GM12878 (cell line): ENCODE measurements at regions not wholly inside any gene's neighbourhood (a gene's known extent, or its start where the extent isn't known, plus 50 kb on each side); places are given as distances from the start of the nearest gene placed in this dataset.

Experiments used
- ATAC-seq: fragments of 200-7000 bp; cut with Tn5 transposase; 3 replicates; pipeline ENCODE4 v1.9.1; 2020; ENCODE audit warnings: mild to moderate bottlenecking, moderate library complexity
- BruUV-seq: library from RNA; stranded (reverse); fragments of 400-500 nt; replicated peaks from 2 replicates; lab custom pipeline; 2021; lab: Mats Ljungman, UMichigan
- CTCF ChIA-PET: fragments of 300-600 bp; sonication (Branson Sonifier 250); formaldehyde crosslinking; extraction: SDS; loops from one replicate; lab custom pipeline; 2021; ENCODE audit warnings: inconsistent platforms; lab: Yijun Ruan, JAX
- POLR2A ChIA-PET: fragments of 350-600 bp; formaldehyde crosslinking; extraction: SDS; loops from one replicate; lab custom pipeline; 2021; ENCODE audit warnings: inconsistent platforms; lab: Charles Lee
- RAD21 ChIA-PET: fragments of 300-600 bp; sonication (Branson Sonifier 250); formaldehyde crosslinking; loops from one replicate; lab custom pipeline; 2023; ENCODE audit warnings: antibody characterized with exemption; ENCODE audit not compliant: unreplicated experiment; lab: Charles Lee
- SMC1A ChIA-PET: fragments of 300-600 bp; sonication (Branson Sonifier 250); formaldehyde crosslinking; loops from one replicate; lab custom pipeline; 2023; ENCODE audit not compliant: unreplicated experiment, uncharacterized antibody; lab: Charles Lee
- DNase-seq: peaks from one replicate; pipeline ENCODE4 v3.0.0-alpha.2; 2011; ENCODE audit warnings: low read depth, low spot score
- FAIRE-seq: peaks from 3 replicates; lab custom pipeline; 2011; peaks lifted over from hg19 to GRCh38; lab: Jason Lieb, UNC
- H2AFZ ChIP-seq: 2 replicates; pipeline ENCODE4 v1.6.0; 2011; ENCODE audit warnings: low read depth, low read length, control low read depth; ENCODE audit not compliant: control insufficient read depth
- H3K27ac ChIP-seq: 2 replicates; pipeline ENCODE4 v1.5.1; 2011; ENCODE audit warnings: control low read depth; ENCODE audit not compliant: control insufficient read depth, insufficient read depth
- H3K27me3 ChIP-seq, 2 experiments: replicated peaks in 1 of 2; 2 replicates each; pipeline versions ENCODE4 v1.6.0 to v1.6.1; 2011; ENCODE audit warnings: low read length in 1 of 2; ENCODE audit not compliant: control insufficient read depth in 2 of 2, insufficient read depth in 2 of 2
- H3K36me3 ChIP-seq, 2 experiments: 2 replicates each; pipeline ENCODE4 v1.5.1; 2011; ENCODE audit warnings: low read length in 1 of 2; ENCODE audit not compliant: control insufficient read depth in 2 of 2, insufficient read depth in 2 of 2
- H3K4me1 ChIP-seq: 2 replicates; pipeline ENCODE4 v1.6.1; 2011; ENCODE audit warnings: mild to moderate bottlenecking, low read length, moderate library complexity, mixed read lengths; ENCODE audit not compliant: control insufficient read depth, insufficient read depth
- H3K4me2 ChIP-seq: 2 replicates; pipeline ENCODE4 v1.6.0; 2011; ENCODE audit warnings: control low read depth; ENCODE audit not compliant: control insufficient read depth, insufficient read depth
- H3K4me3 ChIP-seq: fragments of 200-600 bp; sonication (generic); 2 replicates; pipeline ENCODE4 v1.5.1; 2016
- H3K79me2 ChIP-seq: 2 replicates; pipeline ENCODE4 v1.6.0; 2011; ENCODE audit warnings: low read length; ENCODE audit not compliant: control insufficient read depth, insufficient read depth
- H3K9ac ChIP-seq: 2 replicates; pipeline ENCODE4 v1.8.0; 2011; ENCODE audit warnings: low read length, control low read depth, mixed read lengths; ENCODE audit not compliant: control insufficient read depth, insufficient read depth
- H3K9me3 ChIP-seq: replicated peaks from 3 replicates; pipeline ENCODE4 v1.5.1; 2011; ENCODE audit warnings: mild to moderate bottlenecking, low read length; ENCODE audit not compliant: control insufficient read depth, insufficient read depth
- H4K20me1 ChIP-seq: 2 replicates; pipeline ENCODE4 v1.6.0; 2011; ENCODE audit not compliant: control insufficient read depth, insufficient read depth
- BCL3 ChIP-seq: IDR thresholded peaks from 2 replicates; pipeline ENCODE4 v1.6.1; 2011; ENCODE audit warnings: borderline replicate concordance, low read depth, mild to moderate bottlenecking, moderate library complexity, low read length; ENCODE audit not compliant: insufficient read depth, poor library complexity, severe bottlenecking
- IKZF2 ChIP-seq, 2 experiments: fragments of 450-650 bp; IDR thresholded peaks; 2 replicates each; pipeline ENCODE4 v1.6.1; 2017; ENCODE audit warnings: mild to moderate bottlenecking in 2 of 2, moderate library complexity in 2 of 2
- NR2C2 ChIP-seq: IDR thresholded peaks from 2 replicates; pipeline ENCODE4 v1.6.1; 2011; ENCODE audit warnings: borderline replicate concordance, low read depth; ENCODE audit not compliant: control insufficient read depth, insufficient read length
- ZBTB4 ChIP-seq: fragments of 450-650 bp; formaldehyde crosslinking; IDR thresholded peaks from 2 replicates; pipeline ENCODE4 v1.4.0; 2022; ENCODE audit warnings: mild to moderate bottlenecking, moderate library complexity
- WGBS: methylation state at CpG from one replicate; pipeline ENCODE4 v1.1.6; 2016; ENCODE audit warnings: low lambda C conversion rate; ENCODE audit not compliant: insufficient replicate concordance, insufficient coverage; ENCODE audit errors: missing lambda C conversion rate; 5-methylcytosine and 5-hydroxymethylcytosine counted together
- in situ Hi-C: fragments of 300-500 bp; cut with MboI; formaldehyde crosslinking; loops from 9 replicates; pipeline ENCODE4 v1.14.3; 2018; ENCODE audit warnings: mixed read lengths
- intact Hi-C: fragments of 100-400 bp; cut with micrococcal nuclease; formaldehyde crosslinking; loops from one replicate; pipeline ENCODE4 v1.14.2; 2022; ENCODE audit not compliant: unreplicated experiment

GRCh38 chr2:111622859-111623258 is 261.1 kb downstream of the ANAPC1 start:
- DNase-seq (no peak), FAIRE-seq (no peak), ATAC-seq (no peak)
- no peaks in the 10 kb centered on the region for H4K20me1 ChIP-seq
- in situ Hi-C loops: no loop called here
- H3K27me3 ChIP-seq: peaks cover 0 to 2% of the 10 kb centered on the region in 2 experiments; a peak in 1 of 4 replicates
- H2AFZ ChIP-seq: no peak overlapping the region
- SMC1A ChIA-PET: no interaction called here
- TF ChIP-seq BCL3: no peak
- TF ChIP-seq NR2C2: no peak
- TF ChIP-seq IKZF2 (IDR thresholded peaks at IDR 0.05): no peak
- no peak for TF ChIP-seq ZBTB4
- H3K9me3 ChIP-seq: no peaks in the 10 kb centered on the region; the same call in 1 of the 3 replicates
- POLR2A ChIA-PET: no interaction called here
- H3K4me1 ChIP-seq: no peaks in the 10 kb centered on the region
- H3K4me3 ChIP-seq: no peak overlapping the region
- H3K9ac ChIP-seq: no peak overlapping the region
- 21% methylated on average over 3 of the region's 3 CpGs for WGBS
- CTCF ChIA-PET: no interaction called here
- BruUV-seq: no TSS peak
- H3K27ac ChIP-seq: no peak overlapping the region
- no peak overlapping the region for H3K4me2 ChIP-seq
- no peaks in the 10 kb centered on the region for H3K36me3 ChIP-seq
- H3K79me2 ChIP-seq: no peaks in the 10 kb centered on the region
- intact Hi-C loops: no loop called here
- RAD21 ChIA-PET: no interaction called here
